ENCODE measurements at regions not wholly inside any gene's neighbourhood (a gene's known extent, or its start where the extent isn't known, plus 50 kb on each side); places are given as distances from the start of the nearest gene placed in this dataset.
"Not testable (repeated sequence)": the region's sequence is repeated elsewhere in the genome, so short reads cannot be mapped to it uniquely, and the experiment has no call there.

GRCh38 chr3:87489892-87490291 is 213.5 kb upstream of the POU1F1 start:
- H3K27me3 ChIP-seq = no peaks in the 10 kb centered on the region
- H3K27ac ChIP-seq = no peak overlapping the region
- H3K9me3 ChIP-seq = no peaks in the 10 kb centered on the region
- no peaks in the 10 kb centered on the region for H3K36me3 ChIP-seq
- no peak for TF ChIP-seq CTCF (IDR thresholded peaks at IDR 0.05)
- H3K4me1 ChIP-seq (ENCODE audit: control insufficient read depth in 1 of 2, insufficient read depth in 1 of 2, low read depth in 1 of 2, low read length in 1 of 2) = no peaks in the 10 kb centered on the region
- H3K4me3 ChIP-seq (ENCODE audit: low read depth in 1 of 2, low read length in 1 of 2) = no peak overlapping the region

GRCh38 chr3:87488765-87489164 is 212.4 kb upstream of the POU1F1 start:
- Histone ChIP-seq H3K27me3 (no peaks in the 10 kb centered on the region), H3K36me3 (no peaks in the 10 kb centered on the region), H3K9me3 (no peaks in the 10 kb centered on the region), H3K27ac (no peak overlapping the region), H3K4me1 (ENCODE audit: control insufficient read depth in 1 of 2, insufficient read depth in 1 of 2, low read depth in 1 of 2, low read length in 1 of 2) (no peaks in the 10 kb centered on the region), H3K4me3 (ENCODE audit: low read depth in 1 of 2, low read length in 1 of 2) (no peak overlapping the region)
- no peak for TF ChIP-seq CTCF (IDR thresholded peaks at IDR 0.05)

GRCh38 chr3:87486635-87487034 is 210.3 kb upstream of the POU1F1 start:
- not testable (repeated sequence) for H3K4me1 ChIP-seq (ENCODE audit: control insufficient read depth in 1 of 2, insufficient read depth in 1 of 2, low read depth in 1 of 2, low read length in 1 of 2); H3K27me3 ChIP-seq; H3K36me3 ChIP-seq; H3K9me3 ChIP-seq; H3K27ac ChIP-seq; H3K4me3 ChIP-seq (ENCODE audit: low read depth in 1 of 2, low read length in 1 of 2)

GRCh38 chr3:87486115-87486514 is 209.7 kb upstream of the POU1F1 start:
- Histone ChIP-seq H3K36me3 (no peaks in the 10 kb centered on the region), H3K27me3 (no peaks in the 10 kb centered on the region), H3K4me1 (ENCODE audit: control insufficient read depth in 1 of 2, insufficient read depth in 1 of 2, low read depth in 1 of 2, low read length in 1 of 2) (no peaks in the 10 kb centered on the region), H3K4me3 (ENCODE audit: low read depth in 1 of 2, low read length in 1 of 2) (no peak overlapping the region), H3K9me3 (no peaks in the 10 kb centered on the region), H3K27ac (no peak overlapping the region)
- TF ChIP-seq CTCF (IDR thresholded peaks at IDR 0.05) = no peak

GRCh38 chr3:87478716-87479115 is 202.3 kb upstream of the POU1F1 start:
- Histone ChIP-seq H3K9me3 (no peaks in the 10 kb centered on the region), H3K4me3 (ENCODE audit: low read depth in 1 of 2, low read length in 1 of 2) (no peak overlapping the region), H3K36me3 (no peaks in the 10 kb centered on the region), H3K27ac (no peak overlapping the region), H3K4me1 (ENCODE audit: control insufficient read depth in 1 of 2, insufficient read depth in 1 of 2, low read depth in 1 of 2, low read length in 1 of 2) (no peaks in the 10 kb centered on the region), H3K27me3 (no peaks in the 10 kb centered on the region)
- no peak for TF ChIP-seq CTCF (IDR thresholded peaks at IDR 0.05)

- Histone ChIP-seq H3K4me3 (ENCODE audit: low read depth in 1 of 2, low read length in 1 of 2) (no peak overlapping the region), H3K9me3 (no peaks in the 10 kb centered on the region), H3K36me3 (no peaks in the 10 kb centered on the region), H3K4me1 (ENCODE audit: control insufficient read depth in 1 of 2, insufficient read depth in 1 of 2, low read depth in 1 of 2, low read length in 1 of 2) (no peaks in the 10 kb centered on the region), H3K27me3 (no peaks in the 10 kb centered on the region), H3K27ac (no peak overlapping the region)
- TF ChIP-seq CTCF (IDR thresholded peaks at IDR 0.05) = no peak
These were observed 197.6 kb upstream of the POU1F1 start for GRCh38 chr3:87473944-87474343.
